ENCODE measurements at regions not wholly inside any gene's neighbourhood (a gene's known extent, or its start where the extent isn't known, plus 50 kb on each side); places are given as distances from the start of the nearest gene placed in this dataset.

GRCh38 chr3:72086743-72087087 is 301.8 kb upstream of the PROK2 start:
- H3K4me3 ChIP-seq (ENCODE audit: low read depth, low read length), result no peak overlapping the region
- no peak for DNase-seq (ENCODE audit: low read depth)
- no peak for TF ChIP-seq CTCF (conservative IDR thresholded peaks at IDR 0.05; ENCODE audit: low read depth, low read length)

GRCh38 chr3:72086042-72086742 is 301.2 kb upstream of the PROK2 start:
- TF ChIP-seq CTCF (conservative IDR thresholded peaks at IDR 0.05; ENCODE audit: low read depth, low read length), result no peak
- DNase-seq (ENCODE audit: low read depth), result peak; percentile 39
- H3K4me3 ChIP-seq (ENCODE audit: low read depth, low read length), result no peak overlapping the region

- H3K4me3 ChIP-seq (ENCODE audit: low read depth, low read length), result no peak overlapping the region
- no peak for TF ChIP-seq CTCF (conservative IDR thresholded peaks at IDR 0.05; ENCODE audit: low read depth, low read length)
- no peak for DNase-seq (ENCODE audit: low read depth)
Observed at GRCh38 chr3:72085036-72085435, 300.1 kb upstream of the PROK2 start.

- no peak overlapping the region for H3K4me3 ChIP-seq (ENCODE audit: low read depth, low read length)
- DNase-seq (ENCODE audit: low read depth), result no peak
- no peak for TF ChIP-seq CTCF (conservative IDR thresholded peaks at IDR 0.05; ENCODE audit: low read depth, low read length)
Observed at GRCh38 chr3:72082776-72083462, 298.0 kb upstream of the PROK2 start.

GRCh38 chr3:72082186-72082715 is 297.3 kb upstream of the PROK2 start:
- DNase-seq (ENCODE audit: low read depth), result no peak
- no peak overlapping the region for H3K4me3 ChIP-seq (ENCODE audit: low read depth, low read length)
- TF ChIP-seq CTCF (conservative IDR thresholded peaks at IDR 0.05; ENCODE audit: low read depth, low read length), result no peak

GRCh38 chr3:72081471-72082185 is 296.7 kb upstream of the PROK2 start:
- TF ChIP-seq CTCF (conservative IDR thresholded peaks at IDR 0.05; ENCODE audit: low read depth, low read length), result no peak
- DNase-seq (ENCODE audit: low read depth), result no peak
- no peak overlapping the region for H3K4me3 ChIP-seq (ENCODE audit: low read depth, low read length)

All from choroid plexus epithelial cell (primary cell).